ENCODE measurements at regions not wholly inside any gene's neighbourhood (a gene's known extent, or its start where the extent isn't known, plus 50 kb on each side); places are given as distances from the start of the nearest gene placed in this dataset.

GRCh38 chrX:99192421-99192820, 1217.7 kb downstream of the PCDH19 start:
- in situ Hi-C loops (cut with MboI), result no loop called here
- no peak overlapping the region for H3K27ac ChIP-seq
- H3K4me2 ChIP-seq (ENCODE audit: unreplicated experiment), result no peak overlapping the region
- 0% methylated on average over 1 of the region's 1 CpG for WGBS, 2 experiments (ENCODE audit: low coverage in 1 of 2, low lambda C conversion rate in 2 of 2, missing lambda C conversion rate in 2 of 2)
- no peak overlapping the region for H2AFZ ChIP-seq
- H3F3A ChIP-seq (ENCODE audit: insufficient read depth), result no peaks in the 10 kb centered on the region
- no peak overlapping the region for H3K4me3 ChIP-seq
- no peaks in the 10 kb centered on the region for H3K36me3 ChIP-seq (ENCODE audit: low read depth)
- H3K9ac ChIP-seq, result no peak overlapping the region
- DNase-seq, result no peak
- no peaks in the 10 kb centered on the region for H3K9me3 ChIP-seq (ENCODE audit: low read depth)
- H3K9me2 ChIP-seq (ENCODE audit: insufficient read depth), result no peaks in the 10 kb centered on the region
- no peaks in the 10 kb centered on the region for H4K20me1 ChIP-seq (ENCODE audit: insufficient read depth)
- H3K79me2 ChIP-seq (ENCODE audit: insufficient read depth), result no peaks in the 10 kb centered on the region
- H3K27me3 ChIP-seq (replicated peaks; ENCODE audit: insufficient read depth), result no peaks in the 10 kb centered on the region
- no peaks in the 10 kb centered on the region for H3K4me1 ChIP-seq (ENCODE audit: insufficient read depth)
- TF ChIP-seq EZH2phosphoT487 (IDR thresholded peaks at IDR 0.05; ENCODE audit: insufficient read depth, low read depth) (no peak), EZH2 (IDR thresholded peaks at IDR 0.05; ENCODE audit: insufficient read depth, poor library complexity, severe bottlenecking) (no peak)

- no peaks in the 10 kb centered on the region for H3K36me3 ChIP-seq (ENCODE audit: low read depth)
- no peaks in the 10 kb centered on the region for H3K9me2 ChIP-seq (ENCODE audit: insufficient read depth)
- 7 to 10% methylated on average over 1 of the region's 1 CpG for WGBS, 2 experiments (ENCODE audit: low coverage in 1 of 2, low lambda C conversion rate in 2 of 2, missing lambda C conversion rate in 2 of 2)
- no peaks in the 10 kb centered on the region for H3K79me2 ChIP-seq (ENCODE audit: insufficient read depth)
- no peaks in the 10 kb centered on the region for H3K4me1 ChIP-seq (ENCODE audit: insufficient read depth)
- H3K9me3 ChIP-seq (ENCODE audit: low read depth), result no peaks in the 10 kb centered on the region
- DNase-seq, result no peak
- H2AFZ ChIP-seq, result no peak overlapping the region
- no peaks in the 10 kb centered on the region for H3K27me3 ChIP-seq (replicated peaks; ENCODE audit: insufficient read depth)
- no peak overlapping the region for H3K4me2 ChIP-seq (ENCODE audit: unreplicated experiment)
- no peak overlapping the region for H3K4me3 ChIP-seq
- TF ChIP-seq EZH2phosphoT487 (IDR thresholded peaks at IDR 0.05; ENCODE audit: insufficient read depth, low read depth) (no peak), EZH2 (IDR thresholded peaks at IDR 0.05; ENCODE audit: insufficient read depth, poor library complexity, severe bottlenecking) (no peak)
- H3K27ac ChIP-seq, result no peak overlapping the region
- in situ Hi-C loops (cut with MboI), result no loop called here
- no peak overlapping the region for H3K9ac ChIP-seq
- H4K20me1 ChIP-seq (ENCODE audit: insufficient read depth), result no peaks in the 10 kb centered on the region
- H3F3A ChIP-seq (ENCODE audit: insufficient read depth), result no peaks in the 10 kb centered on the region
These were observed 1225.9 kb downstream of the PCDH19 start for GRCh38 chrX:99184153-99184552.

GRCh38 chrX:99172958-99173357, 1237.1 kb downstream of the PCDH19 start:
- Histone ChIP-seq H3K79me2 (ENCODE audit: insufficient read depth) (no peaks in the 10 kb centered on the region), H3K27ac (no peak overlapping the region), H2AFZ (no peak overlapping the region), H3K4me1 (ENCODE audit: insufficient read depth) (no peaks in the 10 kb centered on the region), H3K9me3 (ENCODE audit: low read depth) (no peaks in the 10 kb centered on the region), H3K27me3 (replicated peaks; ENCODE audit: insufficient read depth) (no peaks in the 10 kb centered on the region), H3K4me2 (ENCODE audit: unreplicated experiment) (no peak overlapping the region), H3K4me3 (no peak overlapping the region), H3K9ac (no peak overlapping the region), H3K36me3 (ENCODE audit: low read depth) (no peaks in the 10 kb centered on the region), H3F3A (ENCODE audit: insufficient read depth) (no peaks in the 10 kb centered on the region), H4K20me1 (ENCODE audit: insufficient read depth) (no peaks in the 10 kb centered on the region), H3K9me2 (ENCODE audit: insufficient read depth) (no peaks in the 10 kb centered on the region)
- in situ Hi-C loops (cut with MboI), result no loop called here
- DNase-seq, result no peak
- 15 to 19% methylated on average over 3 of the region's 3 CpGs for WGBS, 2 experiments (ENCODE audit: low coverage in 1 of 2, low lambda C conversion rate in 2 of 2, missing lambda C conversion rate in 2 of 2)
- no peak for TF ChIP-seq EZH2 (IDR thresholded peaks at IDR 0.05; ENCODE audit: insufficient read depth, poor library complexity, severe bottlenecking)
- no peak for TF ChIP-seq EZH2phosphoT487 (IDR thresholded peaks at IDR 0.05; ENCODE audit: insufficient read depth, low read depth)

- Histone ChIP-seq H3K36me3 (ENCODE audit: low read depth) (no peaks in the 10 kb centered on the region), H3K4me1 (ENCODE audit: insufficient read depth) (no peaks in the 10 kb centered on the region), H2AFZ (no peak overlapping the region), H3K9me2 (ENCODE audit: insufficient read depth) (no peaks in the 10 kb centered on the region), H3K9ac (no peak overlapping the region), H3K4me2 (ENCODE audit: unreplicated experiment) (no peak overlapping the region), H3K27me3 (replicated peaks; ENCODE audit: insufficient read depth) (no peaks in the 10 kb centered on the region), H3K9me3 (ENCODE audit: low read depth) (no peaks in the 10 kb centered on the region), H3K27ac (no peak overlapping the region), H3K4me3 (no peak overlapping the region), H3F3A (ENCODE audit: insufficient read depth) (no peaks in the 10 kb centered on the region), H4K20me1 (ENCODE audit: insufficient read depth) (no peaks in the 10 kb centered on the region), H3K79me2 (ENCODE audit: insufficient read depth) (no peaks in the 10 kb centered on the region)
- 9 to 16% methylated on average over 2 of the region's 2 CpGs for WGBS, 2 experiments (ENCODE audit: low coverage in 1 of 2, low lambda C conversion rate in 2 of 2, missing lambda C conversion rate in 2 of 2)
- no peak for DNase-seq
- TF ChIP-seq EZH2phosphoT487 (IDR thresholded peaks at IDR 0.05; ENCODE audit: insufficient read depth, low read depth) (no peak), EZH2 (IDR thresholded peaks at IDR 0.05; ENCODE audit: insufficient read depth, poor library complexity, severe bottlenecking) (no peak)
- in situ Hi-C loops (cut with MboI), result no loop called here
These were observed 1267.3 kb downstream of the PCDH19 start for GRCh38 chrX:99142745-99143144.

- Histone ChIP-seq H3K27me3 (replicated peaks; ENCODE audit: insufficient read depth) (no peaks in the 10 kb centered on the region), H3K79me2 (ENCODE audit: insufficient read depth) (no peaks in the 10 kb centered on the region), H3K9me2 (ENCODE audit: insufficient read depth) (no peaks in the 10 kb centered on the region), H4K20me1 (ENCODE audit: insufficient read depth) (no peaks in the 10 kb centered on the region), H3K9me3 (ENCODE audit: low read depth) (no peaks in the 10 kb centered on the region), H3F3A (ENCODE audit: insufficient read depth) (no peaks in the 10 kb centered on the region), H3K4me1 (ENCODE audit: insufficient read depth) (no peaks in the 10 kb centered on the region), H3K36me3 (ENCODE audit: low read depth) (no peaks in the 10 kb centered on the region), H3K9ac (no peak overlapping the region), H3K4me2 (ENCODE audit: unreplicated experiment) (no peak overlapping the region), H2AFZ (no peak overlapping the region), H3K4me3 (no peak overlapping the region), H3K27ac (no peak overlapping the region)
- in situ Hi-C loops (cut with MboI), result no loop called here
- no peak for TF ChIP-seq EZH2phosphoT487 (IDR thresholded peaks at IDR 0.05; ENCODE audit: insufficient read depth, low read depth)
- no peak for TF ChIP-seq EZH2 (IDR thresholded peaks at IDR 0.05; ENCODE audit: insufficient read depth, poor library complexity, severe bottlenecking)
- DNase-seq, result no peak
- 1 to 12% methylated on average over 3 of the region's 3 CpGs for WGBS, 2 experiments (ENCODE audit: low coverage in 1 of 2, low lambda C conversion rate in 2 of 2, missing lambda C conversion rate in 2 of 2)
These were observed 1272.6 kb downstream of the PCDH19 start for GRCh38 chrX:99137488-99137887.
